ENCODE measurements at regions not wholly inside any gene's neighbourhood (a gene's known extent, or its start where the extent isn't known, plus 50 kb on each side); places are given as distances from the start of the nearest gene placed in this dataset.

DNA sequence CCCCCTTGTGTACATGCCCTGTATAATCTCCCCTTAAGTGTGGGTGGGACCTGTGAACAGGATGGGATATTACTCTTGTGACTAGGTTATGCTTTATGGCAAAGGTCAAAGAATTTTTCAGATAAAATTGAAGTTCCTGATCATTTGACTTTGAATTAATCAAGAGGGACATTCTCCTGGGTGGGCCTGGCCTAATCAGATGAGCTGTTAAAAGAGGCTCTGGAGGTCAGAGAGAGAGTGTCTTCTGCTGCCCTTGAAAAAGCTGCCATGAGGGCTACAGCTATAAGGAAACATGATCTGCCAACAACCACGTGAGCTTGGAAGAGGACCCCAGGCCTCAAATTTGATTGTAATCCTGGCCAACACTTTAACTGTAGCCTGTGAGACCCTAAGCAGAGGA, 125.6 kb upstream of the CSF3R start:
- TF ChIP-seq MYC (IDR thresholded peaks at IDR 0.05; ENCODE audit: borderline replicate concordance, low read length) (no peak), HDAC2 (IDR thresholded peaks at IDR 0.05) (no peak), JUN (IDR thresholded peaks at IDR 0.05) (no peak)
- TF ChIP-seq, protein P1, sequence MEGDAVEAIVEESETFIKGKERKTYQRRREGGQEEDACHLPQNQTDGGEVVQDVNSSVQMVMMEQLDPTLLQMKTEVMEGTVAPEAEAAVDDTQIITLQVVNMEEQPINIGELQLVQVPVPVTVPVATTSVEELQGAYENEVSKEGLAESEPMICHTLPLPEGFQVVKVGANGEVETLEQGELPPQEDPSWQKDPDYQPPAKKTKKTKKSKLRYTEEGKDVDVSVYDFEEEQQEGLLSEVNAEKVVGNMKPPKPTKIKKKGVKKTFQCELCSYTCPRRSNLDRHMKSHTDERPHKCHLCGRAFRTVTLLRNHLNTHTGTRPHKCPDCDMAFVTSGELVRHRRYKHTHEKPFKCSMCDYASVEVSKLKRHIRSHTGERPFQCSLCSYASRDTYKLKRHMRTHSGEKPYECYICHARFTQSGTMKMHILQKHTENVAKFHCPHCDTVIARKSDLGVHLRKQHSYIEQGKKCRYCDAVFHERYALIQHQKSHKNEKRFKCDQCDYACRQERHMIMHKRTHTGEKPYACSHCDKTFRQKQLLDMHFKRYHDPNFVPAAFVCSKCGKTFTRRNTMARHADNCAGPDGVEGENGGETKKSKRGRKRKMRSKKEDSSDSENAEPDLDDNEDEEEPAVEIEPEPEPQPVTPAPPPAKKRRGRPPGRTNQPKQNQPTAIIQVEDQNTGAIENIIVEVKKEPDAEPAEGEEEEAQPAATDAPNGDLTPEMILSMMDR (IDR thresholded peaks at IDR 0.05) = no peak
- TF ChIP-seq, protein P2, sequence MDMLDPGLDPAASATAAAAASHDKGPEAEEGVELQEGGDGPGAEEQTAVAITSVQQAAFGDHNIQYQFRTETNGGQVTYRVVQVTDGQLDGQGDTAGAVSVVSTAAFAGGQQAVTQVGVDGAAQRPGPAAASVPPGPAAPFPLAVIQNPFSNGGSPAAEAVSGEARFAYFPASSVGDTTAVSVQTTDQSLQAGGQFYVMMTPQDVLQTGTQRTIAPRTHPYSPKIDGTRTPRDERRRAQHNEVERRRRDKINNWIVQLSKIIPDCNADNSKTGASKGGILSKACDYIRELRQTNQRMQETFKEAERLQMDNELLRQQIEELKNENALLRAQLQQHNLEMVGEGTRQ (IDR thresholded peaks at IDR 0.05) = no peak

All from A549 (cell line).